ENCODE measurements at regions not wholly inside any gene's neighbourhood (a gene's known extent, or its start where the extent isn't known, plus 50 kb on each side); places are given as distances from the start of the nearest gene placed in this dataset.

- DNase-seq: no peak
These were observed 415.0 kb upstream of the FBXO33 start for GRCh38 chr14:39847194-39847593.

DNA sequence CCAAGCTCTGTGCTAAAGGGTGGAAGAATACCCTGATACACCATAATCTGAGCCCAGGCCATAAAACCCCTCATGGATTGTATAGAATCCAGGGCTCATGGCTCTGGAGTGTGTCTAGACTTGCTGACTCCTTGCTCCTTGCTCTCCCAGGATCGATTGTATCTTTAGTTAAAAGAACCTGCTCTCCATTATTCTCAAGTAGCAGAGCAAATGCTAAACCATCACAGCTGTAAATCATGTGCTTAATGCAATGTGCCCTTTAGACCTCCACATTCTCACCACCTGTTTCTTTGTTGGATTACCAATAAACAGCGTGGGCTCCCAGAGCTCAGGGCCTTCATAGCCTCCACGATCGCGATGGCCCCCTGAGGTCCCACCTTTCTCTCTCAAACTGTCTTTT lies 411.6 kb upstream of the FBXO33 start:
- no peak for DNase-seq

DNA sequence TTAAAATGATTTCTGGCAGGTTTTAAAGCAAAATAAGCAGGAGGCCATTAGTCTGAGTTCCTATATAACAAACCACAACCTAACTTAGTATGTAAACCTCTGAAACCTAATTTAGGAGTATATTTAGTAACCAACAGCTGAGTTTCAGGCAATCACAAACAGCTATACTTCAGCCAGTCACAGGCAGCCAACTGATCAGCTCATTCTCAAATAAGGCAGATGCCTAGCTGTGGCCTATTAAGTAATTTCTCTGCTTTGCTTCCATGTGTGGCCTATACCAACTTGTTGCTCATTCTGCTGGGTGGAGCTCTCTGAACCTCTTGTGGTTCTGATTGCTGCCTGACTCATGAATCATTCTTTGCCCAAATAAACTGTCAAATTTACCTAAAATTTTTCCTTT lies 408.9 kb upstream of the FBXO33 start:
- DNase-seq: no peak

- DNase-seq: no peak
These were observed 395.8 kb upstream of the FBXO33 start for GRCh38 chr14:39827901-39828655.

DNA sequence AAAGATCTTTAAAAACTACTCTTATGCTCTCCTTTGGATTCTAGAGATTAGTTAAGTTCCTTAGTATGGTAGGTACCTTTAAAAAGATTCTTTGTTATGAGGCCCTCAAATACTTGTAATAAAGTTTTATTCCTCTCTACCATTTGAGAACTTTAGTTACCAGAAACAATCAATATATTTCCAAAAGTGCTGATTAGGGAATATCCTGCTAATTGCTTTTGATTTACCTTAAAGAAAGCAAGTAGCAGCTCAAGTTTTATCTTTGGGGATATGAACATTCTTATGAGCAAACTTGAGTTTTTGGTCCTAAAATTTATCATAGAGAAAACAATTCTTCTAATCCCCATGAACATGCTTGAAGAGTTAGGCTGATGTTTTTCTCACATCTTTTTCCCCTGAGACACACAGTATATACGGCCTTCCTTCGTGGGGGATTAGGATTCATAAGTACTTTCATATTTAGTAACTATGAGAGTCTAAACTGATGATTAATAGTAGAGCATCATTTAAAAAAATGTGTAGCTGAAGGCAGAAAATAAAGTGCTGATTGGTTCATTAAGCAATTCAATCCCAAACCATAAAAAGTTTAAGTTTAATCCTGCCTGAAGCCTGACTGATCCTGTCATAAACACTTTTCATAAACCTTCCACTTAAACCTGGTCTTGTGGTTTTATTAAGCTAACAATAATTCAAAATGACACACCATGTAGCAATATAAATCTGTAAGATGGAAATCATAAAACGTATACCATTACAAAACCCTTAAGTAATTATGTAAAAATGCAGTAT lies 380.5 kb upstream of the FBXO33 start:
- DNase-seq: no peak

DNA sequence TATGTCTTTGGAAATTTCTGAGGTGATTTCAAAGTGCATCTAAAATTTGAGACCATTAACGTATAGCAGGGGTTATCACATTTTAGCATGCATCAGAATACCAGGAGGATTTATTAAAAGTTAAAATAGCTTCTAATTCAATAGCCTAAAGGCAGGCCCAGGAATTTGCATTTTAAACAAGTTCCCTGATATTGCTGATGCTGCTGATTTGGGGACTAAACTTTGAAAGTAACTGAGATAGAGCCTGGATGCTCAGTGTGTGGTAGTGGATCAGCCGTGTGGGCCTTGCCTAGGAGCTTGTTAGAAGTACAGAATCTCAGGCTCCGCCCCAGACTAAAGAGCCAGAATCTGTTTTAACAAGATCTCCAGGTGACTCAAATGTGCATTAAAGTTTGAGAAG lies 375.0 kb upstream of the FBXO33 start:
- no peak for DNase-seq

GRCh38 chr14:39784461-39784860 lies 352.2 kb upstream of the FBXO33 start:
- no peak for DNase-seq

DNA sequence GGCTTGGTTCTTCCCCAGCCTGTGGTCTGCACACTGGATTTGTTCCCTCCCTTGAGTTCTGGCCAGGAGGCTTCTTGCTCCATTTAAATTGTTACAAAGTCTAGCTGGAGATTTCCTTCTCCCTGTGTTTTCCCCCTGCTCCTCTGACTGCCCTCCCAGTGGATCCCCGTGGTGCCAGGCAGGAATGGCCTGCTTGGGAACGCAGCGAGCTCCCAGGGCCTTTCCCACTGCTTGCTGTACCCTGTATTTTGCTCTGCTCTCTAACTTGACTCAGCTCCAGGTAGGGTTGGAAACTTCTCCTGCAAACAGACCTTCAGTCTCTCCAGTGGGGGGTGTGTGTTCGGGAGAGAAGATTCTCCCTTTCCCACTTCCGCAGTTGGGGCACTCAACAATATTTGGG lies 349.2 kb upstream of the FBXO33 start:
- no peak for DNase-seq

DNA sequence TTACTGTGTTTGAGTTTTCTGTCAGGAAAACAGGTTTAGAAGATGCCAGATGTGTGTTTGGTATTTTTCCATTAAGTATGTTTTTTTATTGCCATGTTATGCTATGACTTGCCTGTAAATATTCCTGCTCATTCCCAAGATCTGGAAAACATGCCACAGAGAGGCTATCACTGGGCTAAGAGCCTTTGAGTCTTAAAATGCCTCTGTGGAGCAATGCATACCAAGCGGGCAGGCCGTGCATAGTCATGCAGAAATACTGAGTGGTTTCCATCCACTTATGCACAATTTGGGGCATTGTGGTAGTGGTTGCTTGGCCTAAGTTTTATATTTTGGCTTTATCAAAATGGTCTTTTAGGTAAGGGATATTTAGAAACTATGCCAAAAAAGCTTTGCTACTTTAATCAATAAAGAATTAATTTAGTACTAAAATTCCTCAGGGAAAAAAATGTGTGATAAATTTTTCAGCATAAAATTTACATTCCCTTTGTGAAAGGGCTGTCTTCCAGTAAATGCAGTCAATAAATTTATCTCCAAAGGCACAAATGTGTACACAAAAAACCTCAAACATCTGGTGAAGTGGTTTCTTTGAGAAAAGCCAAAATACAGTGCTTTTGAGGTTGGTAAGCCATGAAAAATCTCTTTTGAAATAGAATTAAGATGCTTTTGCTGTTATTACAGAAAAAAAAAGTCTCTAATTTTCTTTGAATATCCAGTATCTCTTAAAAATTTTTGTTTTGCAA lies 341.3 kb upstream of the FBXO33 start:
- no peak for DNase-seq

DNA sequence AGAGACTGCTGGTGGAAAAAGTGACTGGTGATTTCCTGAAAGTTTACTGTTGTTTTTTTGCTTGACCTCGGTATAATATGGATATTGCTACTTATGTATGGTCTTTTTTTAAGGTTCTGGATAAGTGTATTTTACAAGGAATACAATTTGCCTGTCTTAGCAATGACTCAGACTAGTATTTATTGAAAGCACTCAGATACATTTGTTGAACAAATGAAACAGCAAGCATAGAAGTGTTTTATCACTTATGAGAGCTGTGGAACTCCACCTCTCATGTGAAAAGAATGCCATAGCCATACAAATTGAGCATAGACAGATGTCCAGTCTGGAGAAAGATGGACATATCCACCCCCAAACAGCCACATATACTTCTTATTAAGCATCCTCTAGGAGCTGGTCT lies 340.4 kb upstream of the FBXO33 start:
- no peak for DNase-seq

DNA sequence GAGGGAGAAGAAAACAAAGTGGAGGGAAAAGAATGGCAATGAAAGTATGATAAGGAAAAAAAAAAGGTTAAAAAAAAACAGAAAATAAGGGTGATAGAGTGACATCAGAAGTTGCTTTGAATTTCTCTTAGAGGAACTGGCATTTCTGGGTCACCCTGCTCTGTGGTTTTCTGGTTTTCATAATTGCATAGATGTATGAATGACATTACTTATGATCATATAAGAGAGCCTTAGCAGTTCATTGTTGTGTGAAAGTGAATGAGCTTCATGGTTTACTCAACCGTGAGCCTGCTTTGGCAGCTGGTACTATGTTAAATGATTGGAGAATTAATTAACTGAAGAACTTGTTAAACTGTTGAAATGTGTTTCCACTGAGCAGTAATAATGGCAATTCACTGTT lies 336.4 kb upstream of the FBXO33 start:
- no peak for DNase-seq

DNA sequence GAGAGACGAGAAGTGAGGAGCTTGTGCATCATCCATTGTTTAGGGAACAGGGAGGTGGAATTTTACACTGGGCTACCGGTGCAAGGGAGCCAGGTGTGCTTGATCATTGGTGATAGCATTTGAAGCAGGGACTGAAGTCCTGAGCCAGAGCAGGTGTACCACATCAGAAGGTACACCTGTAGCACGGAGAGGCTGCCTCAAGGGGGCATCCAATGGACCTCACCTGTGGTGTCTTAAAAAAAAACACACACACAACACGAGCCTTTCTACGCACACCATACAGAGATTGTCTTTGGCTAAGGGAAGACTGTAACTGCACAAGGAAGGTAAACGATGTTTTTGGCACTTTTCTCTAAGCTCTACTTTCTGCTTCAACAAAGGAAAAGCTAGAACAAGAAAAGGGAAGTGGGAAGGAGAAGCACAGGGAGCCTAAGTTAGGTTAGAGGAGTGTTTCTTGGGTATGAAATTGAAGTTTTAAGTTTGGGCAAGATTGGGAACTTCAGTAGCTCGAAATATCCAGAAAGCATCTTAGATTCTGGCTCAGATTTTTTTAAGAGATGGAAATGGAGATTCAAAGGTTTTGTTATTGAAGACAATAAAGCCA lies 334.3 kb upstream of the FBXO33 start:
- DNase-seq: no peak

- no peak for DNase-seq
These were observed 333.4 kb upstream of the FBXO33 start for GRCh38 chr14:39765676-39766075.

DNA sequence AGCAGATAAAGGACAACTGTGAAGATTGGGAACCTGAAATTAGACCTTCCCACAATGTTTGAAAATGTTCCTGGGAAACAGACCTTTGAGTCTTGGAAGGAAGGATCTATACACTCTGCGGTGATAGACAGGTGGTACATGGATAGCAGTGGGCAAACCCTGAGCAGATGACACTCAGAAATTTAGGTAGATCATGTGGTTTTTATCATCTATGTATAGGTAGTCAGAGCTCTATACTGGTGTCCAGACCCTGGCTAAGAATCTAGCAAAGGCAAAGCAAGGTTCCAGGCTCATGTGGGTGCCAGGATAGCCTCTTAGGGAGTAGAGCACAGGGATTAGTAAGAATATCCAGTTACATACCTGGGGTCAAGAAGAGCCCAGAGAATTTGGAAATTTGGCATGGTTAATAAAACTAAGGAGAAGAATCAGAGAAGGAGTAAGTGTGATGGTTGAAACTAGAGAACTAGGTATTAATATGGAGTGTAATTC lies 331.2 kb upstream of the FBXO33 start:
- DNase-seq: no peak

GRCh38 chr14:39762576-39763401 lies 330.6 kb upstream of the FBXO33 start:
- no peak for DNase-seq

DNA sequence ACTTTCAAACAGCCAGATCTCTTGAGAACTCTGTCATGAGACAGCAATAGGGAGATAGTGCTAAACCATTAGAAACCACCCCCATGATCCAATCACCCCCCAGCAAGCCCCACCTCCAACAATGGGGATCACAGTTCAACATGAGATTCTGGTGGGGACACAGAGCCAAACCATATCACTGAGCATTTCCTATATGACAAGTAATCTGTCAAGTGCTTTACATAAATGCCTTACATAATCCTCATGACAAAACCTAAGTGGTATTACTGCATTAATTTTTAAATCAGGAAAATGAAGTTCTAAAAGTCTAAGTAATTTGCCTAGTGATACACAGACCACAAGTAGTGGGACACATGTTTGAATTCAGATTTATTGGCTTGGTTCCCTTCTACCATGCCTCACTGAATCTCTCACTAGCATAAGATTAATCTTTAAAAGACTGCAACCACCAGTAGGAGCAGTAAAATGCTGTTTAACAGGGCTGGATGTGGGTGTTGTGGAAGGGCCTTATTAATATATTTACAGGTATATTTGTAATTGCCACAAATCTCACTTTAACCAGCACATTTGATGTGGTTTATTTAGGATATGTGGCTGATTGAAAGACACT lies 323.1 kb upstream of the FBXO33 start:
- no peak for DNase-seq

- no peak for DNase-seq
These were observed 308.2 kb upstream of the FBXO33 start for GRCh38 chr14:39740454-39740853.

GRCh38 chr14:39739796-39740195 lies 307.6 kb upstream of the FBXO33 start:
- no peak for DNase-seq

GRCh38 chr14:39734306-39734705 lies 302.1 kb upstream of the FBXO33 start:
- DNase-seq: no peak

DNA sequence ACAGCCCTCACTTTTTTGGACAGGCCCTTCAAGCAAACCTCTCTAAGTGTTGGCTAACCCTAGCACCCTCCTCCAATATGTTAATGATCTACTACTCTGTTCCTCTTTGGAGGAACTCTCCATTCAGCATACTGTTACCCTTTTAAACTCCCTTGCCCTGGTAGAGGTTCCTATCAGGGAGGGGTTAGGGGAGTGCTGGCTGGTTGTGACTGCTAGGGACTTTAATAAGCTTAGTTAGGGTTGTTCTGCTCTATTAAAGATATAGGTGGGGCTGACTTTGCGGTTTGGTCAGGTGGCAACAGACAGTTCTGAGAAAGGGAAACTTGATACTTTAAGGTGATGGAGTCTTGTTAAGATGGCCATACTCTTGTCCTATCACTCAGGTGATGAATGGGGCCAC lies 301.5 kb upstream of the FBXO33 start:
- DNase-seq: no peak

GRCh38 chr14:39731912-39732311 lies 299.7 kb upstream of the FBXO33 start:
- DNase-seq: no peak

- no peak for DNase-seq
These were observed 294.3 kb upstream of the FBXO33 start for GRCh38 chr14:39726563-39726962.

Measured in NCI-H2227 treated with DMSO at 0.1 percent for 48 hours (cell line).